GM23338 (cell line): ENCODE measurements at regions not wholly inside any gene's neighbourhood (a gene's known extent, or its start where the extent isn't known, plus 50 kb on each side); places are given as distances from the start of the nearest gene placed in this dataset.

Experiments used
- ATAC-seq: fragments of 200-7000 bp; cut with Tn5 transposase; 3 replicates; pipeline ENCODE4 v1.9.1; 2020
- DNase-seq: peaks from one replicate; pipeline ENCODE4 v3.0.0-alpha.2; 2015; ENCODE audit warnings: low spot score
- H2AFZ ChIP-seq: fragments of 200-600 bp; sonication (generic); 2 replicates; pipeline ENCODE4 v1.8.0; 2016; ENCODE audit warnings: antibody characterized with exemption, mild to moderate bottlenecking, moderate library complexity
- H3F3A ChIP-seq: fragments of 200-600 bp; sonication (generic); replicated peaks from 2 replicates; pipeline ENCODE4 v1.8.0; 2017; ENCODE audit warnings: antibody characterized with exemption, mixed run types, low read depth
- H3K27ac ChIP-seq: fragments of 200-600 bp; sonication (generic); 2 replicates; pipeline ENCODE4 v1.6.1; 2016; ENCODE audit warnings: low read depth
- H3K27me3 ChIP-seq: fragments of 200-600 bp; sonication (generic); 2 replicates; pipeline ENCODE4 v1.8.0; 2016; ENCODE audit warnings: mild to moderate bottlenecking, mixed run types, moderate library complexity; ENCODE audit not compliant: insufficient read depth
- H3K36me3 ChIP-seq: fragments of 200-600 bp; sonication (generic); 2 replicates; pipeline ENCODE4 v1.8.0; 2016; ENCODE audit warnings: mild to moderate bottlenecking; ENCODE audit not compliant: insufficient read depth
- H3K4me1 ChIP-seq: fragments of 200-600 bp; sonication (generic); 2 replicates; pipeline ENCODE4 v1.8.0; 2016; ENCODE audit warnings: mild to moderate bottlenecking, moderate library complexity; ENCODE audit not compliant: insufficient read depth
- H3K4me2 ChIP-seq: fragments of 200-600 bp; sonication (generic); 2 replicates; pipeline ENCODE4 v1.7.1; 2017; ENCODE audit warnings: mixed run types
- H3K4me3 ChIP-seq: fragments of 200-600 bp; sonication (generic); 2 replicates; pipeline ENCODE4 v1.6.1; 2016; ENCODE audit warnings: mixed run types
- H3K79me2 ChIP-seq: fragments of 200-600 bp; sonication (generic); replicated peaks from 2 replicates; pipeline ENCODE4 v1.8.0; 2017; ENCODE audit warnings: mild to moderate bottlenecking; ENCODE audit not compliant: insufficient read depth
- H3K9me2 ChIP-seq: fragments of 200-600 bp; sonication (generic); 2 replicates; pipeline ENCODE4 v1.8.0; 2017; ENCODE audit not compliant: insufficient read depth
- H4K20me1 ChIP-seq: fragments of 200-600 bp; sonication (generic); replicated peaks from 2 replicates; pipeline ENCODE4 v1.8.0; 2017; ENCODE audit warnings: mild to moderate bottlenecking; ENCODE audit not compliant: insufficient read depth
- H3K27ac Mint-ChIP-seq: 2 replicates; pipeline ENCODE4 v1.8.0; 2020; ENCODE audit warnings: inconsistent platforms, mild to moderate bottlenecking, moderate library complexity, mixed read lengths
- H3K27me3 Mint-ChIP-seq: 3 replicates; pipeline ENCODE4 v1.8.0; 2022; ENCODE audit warnings: low read depth, mild to moderate bottlenecking, moderate library complexity, mixed read lengths, inconsistent platforms; ENCODE audit not compliant: insufficient read depth, poor library complexity
- H3K36me3 Mint-ChIP-seq: 3 replicates; pipeline ENCODE4 v1.8.0; 2021; ENCODE audit warnings: low read depth, mild to moderate bottlenecking, inconsistent platforms, moderate library complexity, mixed read lengths
- H3K4me1 Mint-ChIP-seq: 3 replicates; pipeline ENCODE4 v1.8.0; 2020; ENCODE audit warnings: mild to moderate bottlenecking, inconsistent platforms, mixed read lengths
- H3K4me3 Mint-ChIP-seq: 3 replicates; pipeline ENCODE4 v1.8.0; 2021; ENCODE audit warnings: moderate library complexity, mild to moderate bottlenecking, inconsistent platforms, mixed read lengths
- H3K9me3 Mint-ChIP-seq: 3 replicates; pipeline ENCODE4 v1.8.0; 2020; ENCODE audit warnings: moderate library complexity, mild to moderate bottlenecking, inconsistent platforms, mixed read lengths
- CREB1 ChIP-seq: fragments of 250-450 bp; sonication (Bioruptor Pico); IDR thresholded peaks from 2 replicates; pipeline ENCODE4 v1.5.0; 2020; ENCODE audit warnings: low read depth, mild to moderate bottlenecking, moderate library complexity
- EZH2 ChIP-seq: fragments of 200-600 bp; sonication (generic); IDR thresholded peaks from one replicate; pipeline ENCODE4 v1.8.0; 2017; ENCODE audit warnings: antibody characterized with exemption, mild to moderate bottlenecking, low read depth; ENCODE audit not compliant: unreplicated experiment
- EZH2phosphoT487 ChIP-seq: fragments of 200-600 bp; sonication (generic); IDR thresholded peaks from one replicate; pipeline ENCODE4 v1.8.1; 2018; ENCODE audit warnings: antibody characterized with exemption; ENCODE audit not compliant: unreplicated experiment
- NANOG ChIP-seq: IDR thresholded peaks from 2 replicates; pipeline ENCODE4 v1.6.1; 2016; ENCODE audit warnings: antibody characterized with exemption, borderline replicate concordance
- POLR2AphosphoS5 ChIP-seq: IDR thresholded peaks from 2 replicates; pipeline ENCODE4 v1.6.1; 2016; ENCODE audit warnings: antibody characterized with exemption, low read depth
- STAT1 ChIP-seq: IDR thresholded peaks from one replicate; pipeline ENCODE4 v1.6.1; 2016; ENCODE audit warnings: antibody characterized with exemption; ENCODE audit not compliant: unreplicated experiment
- ZNF114 ChIP-seq: fragments of 250-450 bp; sonication (Bioruptor Pico); IDR thresholded peaks from 2 replicates; pipeline ENCODE4 v1.5.0; 2020; ENCODE audit warnings: mild to moderate bottlenecking, moderate library complexity
- ZNF331 ChIP-seq: fragments of 250-450 bp; sonication (Bioruptor Pico); IDR thresholded peaks from 2 replicates; pipeline ENCODE4 v1.5.0; 2020; ENCODE audit warnings: low read depth, mild to moderate bottlenecking, moderate library complexity
- TF ChIP-seq, protein P1 (sequence below), 2 experiments: fragments of 200-600 bp in 1 of 2; sonication (generic) in 1 of 2; conservative IDR thresholded peaks; 2 replicates each; pipeline versions ENCODE4 v1.5.1 to v1.6.1; 2016 to 2017; ENCODE audit warnings: antibody characterized with exemption in 2 of 2, low read depth in 2 of 2, mild to moderate bottlenecking in 2 of 2, moderate library complexity in 1 of 2
- TF ChIP-seq, protein P2 (sequence below): IDR thresholded peaks from 2 replicates; pipeline ENCODE4 v1.6.1; 2016; ENCODE audit warnings: antibody characterized with exemption
- TF ChIP-seq, protein P3 (sequence below): fragments of 250-450 bp; sonication (Bioruptor Pico); IDR thresholded peaks from 2 replicates; pipeline ENCODE4 v1.5.0; 2020; ENCODE audit warnings: mild to moderate bottlenecking, moderate library complexity

- H3K4me3 Mint-ChIP-seq: no peak overlapping the region
- no peaks in the 10 kb centered on the region for H3K36me3 Mint-ChIP-seq
- no peaks in the 10 kb centered on the region for H3K4me1 ChIP-seq
- peaks cover 14% of the 10 kb centered on the region for H3K27me3 Mint-ChIP-seq
- no peaks in the 10 kb centered on the region for H3K9me2 ChIP-seq
- H3F3A ChIP-seq: no peaks in the 10 kb centered on the region
- H3K4me3 ChIP-seq: no peak overlapping the region
- no peaks in the 10 kb centered on the region for H3K36me3 ChIP-seq
- no peaks in the 10 kb centered on the region for H3K27me3 ChIP-seq
- H3K4me1 Mint-ChIP-seq: peaks cover 6% of the 10 kb centered on the region
- ATAC-seq (no peak), DNase-seq (no peak)
- H2AFZ ChIP-seq: no peak overlapping the region
- H3K4me2 ChIP-seq: no peak overlapping the region
- no peaks in the 10 kb centered on the region for H3K79me2 ChIP-seq
- no peak overlapping the region for H3K27ac ChIP-seq
- TF ChIP-seq, protein P1, sequence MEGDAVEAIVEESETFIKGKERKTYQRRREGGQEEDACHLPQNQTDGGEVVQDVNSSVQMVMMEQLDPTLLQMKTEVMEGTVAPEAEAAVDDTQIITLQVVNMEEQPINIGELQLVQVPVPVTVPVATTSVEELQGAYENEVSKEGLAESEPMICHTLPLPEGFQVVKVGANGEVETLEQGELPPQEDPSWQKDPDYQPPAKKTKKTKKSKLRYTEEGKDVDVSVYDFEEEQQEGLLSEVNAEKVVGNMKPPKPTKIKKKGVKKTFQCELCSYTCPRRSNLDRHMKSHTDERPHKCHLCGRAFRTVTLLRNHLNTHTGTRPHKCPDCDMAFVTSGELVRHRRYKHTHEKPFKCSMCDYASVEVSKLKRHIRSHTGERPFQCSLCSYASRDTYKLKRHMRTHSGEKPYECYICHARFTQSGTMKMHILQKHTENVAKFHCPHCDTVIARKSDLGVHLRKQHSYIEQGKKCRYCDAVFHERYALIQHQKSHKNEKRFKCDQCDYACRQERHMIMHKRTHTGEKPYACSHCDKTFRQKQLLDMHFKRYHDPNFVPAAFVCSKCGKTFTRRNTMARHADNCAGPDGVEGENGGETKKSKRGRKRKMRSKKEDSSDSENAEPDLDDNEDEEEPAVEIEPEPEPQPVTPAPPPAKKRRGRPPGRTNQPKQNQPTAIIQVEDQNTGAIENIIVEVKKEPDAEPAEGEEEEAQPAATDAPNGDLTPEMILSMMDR (conservative IDR thresholded peaks at IDR 0.05; ENCODE audit: low read depth in 2 of 2): no peak
- TF ChIP-seq ZNF331 (CRISPR knock-in tag): no peak
- TF ChIP-seq NANOG: no peak
- TF ChIP-seq ZNF114: no peak
- no peak for TF ChIP-seq POLR2AphosphoS5
- no peak for TF ChIP-seq CREB1 (CRISPR knock-in tag)
- TF ChIP-seq STAT1: no peak
- TF ChIP-seq, protein P2, sequence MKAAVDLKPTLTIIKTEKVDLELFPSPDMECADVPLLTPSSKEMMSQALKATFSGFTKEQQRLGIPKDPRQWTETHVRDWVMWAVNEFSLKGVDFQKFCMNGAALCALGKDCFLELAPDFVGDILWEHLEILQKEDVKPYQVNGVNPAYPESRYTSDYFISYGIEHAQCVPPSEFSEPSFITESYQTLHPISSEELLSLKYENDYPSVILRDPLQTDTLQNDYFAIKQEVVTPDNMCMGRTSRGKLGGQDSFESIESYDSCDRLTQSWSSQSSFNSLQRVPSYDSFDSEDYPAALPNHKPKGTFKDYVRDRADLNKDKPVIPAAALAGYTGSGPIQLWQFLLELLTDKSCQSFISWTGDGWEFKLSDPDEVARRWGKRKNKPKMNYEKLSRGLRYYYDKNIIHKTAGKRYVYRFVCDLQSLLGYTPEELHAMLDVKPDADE: no peak
- TF ChIP-seq EZH2phosphoT487: no peak
- TF ChIP-seq, protein P3, sequence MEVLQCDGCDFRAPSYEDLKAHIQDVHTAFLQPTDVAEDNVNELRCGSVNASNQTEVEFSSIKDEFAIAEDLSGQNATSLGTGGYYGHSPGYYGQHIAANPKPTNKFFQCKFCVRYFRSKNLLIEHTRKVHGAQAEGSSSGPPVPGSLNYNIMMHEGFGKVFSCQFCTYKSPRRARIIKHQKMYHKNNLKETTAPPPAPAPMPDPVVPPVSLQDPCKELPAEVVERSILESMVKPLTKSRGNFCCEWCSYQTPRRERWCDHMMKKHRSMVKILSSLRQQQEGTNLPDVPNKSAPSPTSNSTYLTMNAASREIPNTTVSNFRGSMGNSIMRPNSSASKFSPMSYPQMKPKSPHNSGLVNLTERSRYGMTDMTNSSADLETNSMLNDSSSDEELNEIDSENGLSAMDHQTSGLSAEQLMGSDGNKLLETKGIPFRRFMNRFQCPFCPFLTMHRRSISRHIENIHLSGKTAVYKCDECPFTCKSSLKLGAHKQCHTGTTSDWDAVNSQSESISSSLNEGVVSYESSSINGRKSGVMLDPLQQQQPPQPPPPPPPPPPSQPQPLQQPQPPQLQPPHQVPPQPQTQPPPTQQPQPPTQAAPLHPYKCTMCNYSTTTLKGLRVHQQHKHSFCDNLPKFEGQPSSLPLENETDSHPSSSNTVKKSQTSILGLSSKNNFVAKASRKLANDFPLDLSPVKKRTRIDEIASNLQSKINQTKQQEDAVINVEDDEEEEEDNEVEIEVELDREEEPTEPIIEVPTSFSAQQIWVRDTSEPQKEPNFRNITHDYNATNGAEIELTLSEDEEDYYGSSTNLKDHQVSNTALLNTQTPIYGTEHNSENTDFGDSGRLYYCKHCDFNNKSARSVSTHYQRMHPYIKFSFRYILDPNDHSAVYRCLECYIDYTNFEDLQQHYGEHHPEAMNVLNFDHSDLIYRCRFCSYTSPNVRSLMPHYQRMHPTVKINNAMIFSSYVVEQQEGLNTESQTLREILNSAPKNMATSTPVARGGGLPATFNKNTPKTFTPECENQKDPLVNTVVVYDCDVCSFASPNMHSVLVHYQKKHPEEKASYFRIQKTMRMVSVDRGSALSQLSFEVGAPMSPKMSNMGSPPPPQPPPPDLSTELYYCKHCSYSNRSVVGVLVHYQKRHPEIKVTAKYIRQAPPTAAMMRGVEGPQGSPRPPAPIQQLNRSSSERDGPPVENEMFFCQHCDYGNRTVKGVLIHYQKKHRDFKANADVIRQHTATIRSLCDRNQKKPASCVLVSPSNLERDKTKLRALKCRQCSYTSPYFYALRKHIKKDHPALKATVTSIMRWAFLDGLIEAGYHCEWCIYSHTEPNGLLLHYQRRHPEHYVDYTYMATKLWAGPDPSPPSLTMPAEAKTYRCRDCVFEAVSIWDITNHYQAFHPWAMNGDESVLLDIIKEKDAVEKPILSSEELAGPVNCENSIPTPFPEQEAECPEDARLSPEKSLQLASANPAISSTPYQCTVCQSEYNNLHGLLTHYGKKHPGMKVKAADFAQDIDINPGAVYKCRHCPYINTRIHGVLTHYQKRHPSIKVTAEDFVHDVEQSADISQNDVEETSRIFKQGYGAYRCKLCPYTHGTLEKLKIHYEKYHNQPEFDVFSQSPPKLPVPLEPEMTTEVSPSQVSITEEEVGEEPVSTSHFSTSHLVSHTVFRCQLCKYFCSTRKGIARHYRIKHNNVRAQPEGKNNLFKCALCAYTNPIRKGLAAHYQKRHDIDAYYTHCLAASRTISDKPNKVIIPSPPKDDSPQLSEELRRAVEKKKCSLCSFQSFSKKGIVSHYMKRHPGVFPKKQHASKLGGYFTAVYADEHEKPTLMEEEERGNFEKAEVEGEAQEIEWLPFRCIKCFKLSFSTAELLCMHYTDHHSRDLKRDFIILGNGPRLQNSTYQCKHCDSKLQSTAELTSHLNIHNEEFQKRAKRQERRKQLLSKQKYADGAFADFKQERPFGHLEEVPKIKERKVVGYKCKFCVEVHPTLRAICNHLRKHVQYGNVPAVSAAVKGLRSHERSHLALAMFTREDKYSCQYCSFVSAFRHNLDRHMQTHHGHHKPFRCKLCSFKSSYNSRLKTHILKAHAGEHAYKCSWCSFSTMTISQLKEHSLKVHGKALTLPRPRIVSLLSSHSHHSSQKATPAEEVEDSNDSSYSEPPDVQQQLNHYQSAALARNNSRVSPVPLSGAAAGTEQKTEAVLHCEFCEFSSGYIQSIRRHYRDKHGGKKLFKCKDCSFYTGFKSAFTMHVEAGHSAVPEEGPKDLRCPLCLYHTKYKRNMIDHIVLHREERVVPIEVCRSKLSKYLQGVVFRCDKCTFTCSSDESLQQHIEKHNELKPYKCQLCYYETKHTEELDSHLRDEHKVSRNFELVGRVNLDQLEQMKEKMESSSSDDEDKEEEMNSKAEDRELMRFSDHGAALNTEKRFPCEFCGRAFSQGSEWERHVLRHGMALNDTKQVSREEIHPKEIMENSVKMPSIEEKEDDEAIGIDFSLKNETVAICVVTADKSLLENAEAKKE: no peak
- no peak for TF ChIP-seq EZH2
- H4K20me1 ChIP-seq: no peaks in the 10 kb centered on the region
- H3K9me3 Mint-ChIP-seq: no peaks in the 10 kb centered on the region
- H3K27ac Mint-ChIP-seq: no peak overlapping the region; the same call in 1 of the 2 replicates
These were observed 133.3 kb upstream of the PJA1 start for GRCh38 chrX:69298466-69299140.
